ENCODE measurements at regions not wholly inside any gene's neighbourhood (a gene's known extent, or its start where the extent isn't known, plus 50 kb on each side); places are given as distances from the start of the nearest gene placed in this dataset.

GRCh38 chr4:79673377-79673776, 265.3 kb upstream of the GK2 start:
- no peak overlapping the region for H3K4me3 ChIP-seq (ENCODE audit: low read depth, poor library complexity, severe bottlenecking)
- no peak for TF ChIP-seq CTCF (IDR thresholded peaks at IDR 0.05)
- no peak for TF ChIP-seq POLR2A (IDR thresholded peaks at IDR 0.05)
- WGBS, 2 donors = 69 to 77% methylated on average over 7 of the region's 7 CpGs
- no peak for DNase-seq (ENCODE audit: low spot score in 2 of 2)
- intact Hi-C loops (cut with DNase I; ENCODE audit: low total_unique reads) = no loop called here

DNA sequence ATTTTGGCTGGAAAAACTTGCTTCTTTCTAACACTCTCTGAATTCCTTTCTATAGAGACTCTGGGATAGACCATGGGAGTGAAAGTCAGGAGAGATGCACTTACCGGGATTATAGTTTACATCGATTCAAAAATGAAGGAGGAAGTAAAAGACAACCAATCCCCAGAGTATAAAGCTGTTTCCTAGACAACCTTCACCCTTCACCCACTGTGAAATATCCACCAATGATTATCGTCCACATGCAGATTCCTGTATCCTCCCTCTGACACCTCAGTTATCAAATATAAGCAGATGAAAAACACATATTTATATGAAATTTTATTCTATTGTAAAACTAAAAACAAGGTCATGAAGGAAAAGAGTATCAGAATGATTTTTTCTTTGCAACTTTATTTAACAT, 258.8 kb upstream of the GK2 start:
- no peak overlapping the region for H3K4me3 ChIP-seq (ENCODE audit: low read depth, poor library complexity, severe bottlenecking)
- WGBS, 2 donors = 83 to 89% methylated on average over 3 of the region's 3 CpGs
- TF ChIP-seq POLR2A (IDR thresholded peaks at IDR 0.05) (no peak), CTCF (IDR thresholded peaks at IDR 0.05) (no peak)
- no peak for DNase-seq (ENCODE audit: low spot score in 2 of 2)
- intact Hi-C loops (cut with DNase I; ENCODE audit: low total_unique reads) = no loop called here

DNA sequence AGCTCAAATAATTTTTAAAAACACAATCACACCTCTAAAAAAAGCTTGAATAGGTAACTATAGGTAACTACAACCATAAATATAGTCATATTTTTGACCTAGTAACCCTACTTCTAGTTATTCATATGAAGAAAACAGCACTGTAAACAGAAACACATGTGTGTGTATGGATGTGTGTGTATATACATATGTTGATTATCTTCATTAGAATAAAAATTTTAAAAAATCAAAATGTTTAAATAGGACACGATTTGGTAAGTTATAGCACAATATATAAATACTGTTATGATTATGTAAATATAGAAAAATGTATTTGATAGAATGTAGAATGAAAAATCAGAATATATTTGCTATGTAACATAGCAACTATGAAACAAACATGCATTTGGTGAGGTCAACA, 258.1 kb upstream of the GK2 start:
- DNase-seq (ENCODE audit: low spot score in 2 of 2) = no peak
- TF ChIP-seq CTCF (IDR thresholded peaks at IDR 0.05) = no peak
- no peak for TF ChIP-seq POLR2A (IDR thresholded peaks at IDR 0.05)
- 56 to 60% methylated on average over 1 of the region's 1 CpG for WGBS, 2 donors
- intact Hi-C loops (cut with DNase I; ENCODE audit: low total_unique reads) = no loop called here
- H3K4me3 ChIP-seq (ENCODE audit: low read depth, poor library complexity, severe bottlenecking) = no peak overlapping the region

- TF ChIP-seq POLR2A (IDR thresholded peaks at IDR 0.05) (no peak), CTCF (IDR thresholded peaks at IDR 0.05) (no peak)
- DNase-seq (ENCODE audit: low spot score in 2 of 2) = no peak
- WGBS, 2 donors = 93% methylated on average over 4 of the region's 4 CpGs
- H3K4me3 ChIP-seq (ENCODE audit: low read depth, poor library complexity, severe bottlenecking) = no peak overlapping the region
- intact Hi-C loops (cut with DNase I; ENCODE audit: low total_unique reads) = no loop called here
Measured at GRCh38 chr4:79663865-79664264, 255.8 kb upstream of the GK2 start.

GRCh38 chr4:79663141-79663540, 255.1 kb upstream of the GK2 start:
- 86 to 91% methylated on average over 1 of the region's 1 CpG for WGBS, 2 donors
- DNase-seq (ENCODE audit: low spot score in 2 of 2) = no peak
- intact Hi-C loops (cut with DNase I; ENCODE audit: low total_unique reads) = no loop called here
- H3K4me3 ChIP-seq (ENCODE audit: low read depth, poor library complexity, severe bottlenecking) = no peak overlapping the region
- TF ChIP-seq POLR2A (IDR thresholded peaks at IDR 0.05) (no peak), CTCF (IDR thresholded peaks at IDR 0.05) (no peak)

- H3K4me3 ChIP-seq (ENCODE audit: low read depth, poor library complexity, severe bottlenecking) = no peak overlapping the region
- intact Hi-C loops (cut with DNase I; ENCODE audit: low total_unique reads) = no loop called here
- 86 to 87% methylated on average over 3 of the region's 3 CpGs for WGBS, 2 donors
- no peak for DNase-seq (ENCODE audit: low spot score in 2 of 2)
- TF ChIP-seq CTCF (IDR thresholded peaks at IDR 0.05) (no peak), POLR2A (IDR thresholded peaks at IDR 0.05) (no peak)
Measured at GRCh38 chr4:79662651-79663050, 254.6 kb upstream of the GK2 start.
